ENCODE measurements at regions not wholly inside any gene's neighbourhood (a gene's known extent, or its start where the extent isn't known, plus 50 kb on each side); places are given as distances from the start of the nearest gene placed in this dataset.

DNA sequence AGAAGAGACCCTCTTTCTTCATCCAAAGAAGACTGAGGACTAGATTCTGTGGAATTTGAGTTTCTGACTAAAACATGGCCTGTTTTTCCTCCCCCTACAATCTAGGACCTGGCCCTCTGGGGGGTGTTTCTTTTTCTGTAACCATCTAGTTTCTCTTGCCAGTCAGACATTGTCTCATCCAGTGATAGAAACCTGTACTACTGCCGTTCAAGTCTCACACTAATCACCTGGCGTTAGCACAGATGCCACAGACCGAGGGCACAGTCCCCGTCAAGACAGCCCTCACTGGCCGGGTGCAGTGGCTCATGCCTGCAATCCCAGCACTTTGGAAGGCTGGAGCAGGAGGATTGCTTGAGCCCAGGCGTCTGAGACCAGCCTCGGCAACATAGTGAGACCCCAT lies 126.9 kb upstream of the NDUFV2 start:
- TF ChIP-seq, protein P1, sequence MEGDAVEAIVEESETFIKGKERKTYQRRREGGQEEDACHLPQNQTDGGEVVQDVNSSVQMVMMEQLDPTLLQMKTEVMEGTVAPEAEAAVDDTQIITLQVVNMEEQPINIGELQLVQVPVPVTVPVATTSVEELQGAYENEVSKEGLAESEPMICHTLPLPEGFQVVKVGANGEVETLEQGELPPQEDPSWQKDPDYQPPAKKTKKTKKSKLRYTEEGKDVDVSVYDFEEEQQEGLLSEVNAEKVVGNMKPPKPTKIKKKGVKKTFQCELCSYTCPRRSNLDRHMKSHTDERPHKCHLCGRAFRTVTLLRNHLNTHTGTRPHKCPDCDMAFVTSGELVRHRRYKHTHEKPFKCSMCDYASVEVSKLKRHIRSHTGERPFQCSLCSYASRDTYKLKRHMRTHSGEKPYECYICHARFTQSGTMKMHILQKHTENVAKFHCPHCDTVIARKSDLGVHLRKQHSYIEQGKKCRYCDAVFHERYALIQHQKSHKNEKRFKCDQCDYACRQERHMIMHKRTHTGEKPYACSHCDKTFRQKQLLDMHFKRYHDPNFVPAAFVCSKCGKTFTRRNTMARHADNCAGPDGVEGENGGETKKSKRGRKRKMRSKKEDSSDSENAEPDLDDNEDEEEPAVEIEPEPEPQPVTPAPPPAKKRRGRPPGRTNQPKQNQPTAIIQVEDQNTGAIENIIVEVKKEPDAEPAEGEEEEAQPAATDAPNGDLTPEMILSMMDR (optimal IDR thresholded peaks at IDR 0.05 in 1 of 3, IDR thresholded peaks at IDR 0.05 in 1 of 3, conservative IDR thresholded peaks at IDR 0.05 in 1 of 3; ENCODE audit: extremely low read depth in 1 of 3, insufficient read depth in 2 of 3, low read length in 3 of 3) = no peak
- TF ChIP-seq EZH2 (IDR thresholded peaks at IDR 0.05; ENCODE audit: low read length) = no peak
